Activated T-cell treated with anti-CD3 and anti-CD28 coated beads, Interleukin-2, amount 50 U/mL, for 72 hours (primary cell): ENCODE measurements at regions not wholly inside any gene's neighbourhood (a gene's known extent, or its start where the extent isn't known, plus 50 kb on each side); places are given as distances from the start of the nearest gene placed in this dataset.

Experiments
- ATAC-seq, 2 donors: fragments of 150-1000 bp; cut with Tn5 transposase; replicated peaks in 1 of 2; 2 replicates each; pipeline ENCODE4 v1.10.0; 2021; ENCODE audit warnings: moderate library complexity in 2 of 2, mild to moderate bottlenecking in 1 of 2
- DNase-seq, 2 donors: peaks; one replicate each; pipeline ENCODE4 v3.0.0; 2021 to 2022; ENCODE audit warnings: mixed read lengths in 1 of 2
- H3K27ac Mint-ChIP-seq: one replicate; pipeline ENCODE4 v1.8.0; 2022; ENCODE audit warnings: mild to moderate bottlenecking, moderate library complexity, mixed read lengths
- H3K27me3 Mint-ChIP-seq: one replicate; pipeline ENCODE4 v1.8.0; 2022; ENCODE audit warnings: low read depth, mixed read lengths
- H3K36me3 Mint-ChIP-seq, 2 donors: one replicate each; pipeline ENCODE4 v1.8.0; 2022; ENCODE audit warnings: mixed read lengths in 2 of 2, mild to moderate bottlenecking in 1 of 2; ENCODE audit not compliant: insufficient read depth in 2 of 2
- H3K4me1 Mint-ChIP-seq: one replicate; pipeline ENCODE4 v1.8.0; 2022; ENCODE audit warnings: low read depth, mixed read lengths
- H3K4me3 Mint-ChIP-seq, 2 donors: one replicate each; pipeline ENCODE4 v1.8.0; 2022; ENCODE audit warnings: mild to moderate bottlenecking in 2 of 2, mixed read lengths in 2 of 2, moderate library complexity in 2 of 2
- H3K9me3 Mint-ChIP-seq, 2 donors: one replicate each; pipeline ENCODE4 v1.8.0; 2022; ENCODE audit warnings: mixed read lengths in 2 of 2

- no peak for ATAC-seq
- H3K4me3 Mint-ChIP-seq: no peak overlapping the region
- H3K27ac Mint-ChIP-seq: no peak overlapping the region
- no peaks in the 10 kb centered on the region for H3K4me1 Mint-ChIP-seq
- no peaks in the 10 kb centered on the region for H3K27me3 Mint-ChIP-seq
- no peaks in the 10 kb centered on the region for H3K36me3 Mint-ChIP-seq
- no peak for DNase-seq
- no peaks in the 10 kb centered on the region for H3K9me3 Mint-ChIP-seq
These were observed 86.5 kb upstream of the GADL1 start for GRCh38 chr3:30980993-30981392.

- H3K9me3 Mint-ChIP-seq: no peaks in the 10 kb centered on the region
- no peaks in the 10 kb centered on the region for H3K4me1 Mint-ChIP-seq
- DNase-seq: no peak
- H3K27me3 Mint-ChIP-seq: no peaks in the 10 kb centered on the region
- H3K27ac Mint-ChIP-seq: no peak overlapping the region
- ATAC-seq: no peak
- H3K4me3 Mint-ChIP-seq: no peak overlapping the region
- H3K36me3 Mint-ChIP-seq: no peaks in the 10 kb centered on the region
These were observed 88.1 kb upstream of the GADL1 start for GRCh38 chr3:30982416-30983075.

DNA sequence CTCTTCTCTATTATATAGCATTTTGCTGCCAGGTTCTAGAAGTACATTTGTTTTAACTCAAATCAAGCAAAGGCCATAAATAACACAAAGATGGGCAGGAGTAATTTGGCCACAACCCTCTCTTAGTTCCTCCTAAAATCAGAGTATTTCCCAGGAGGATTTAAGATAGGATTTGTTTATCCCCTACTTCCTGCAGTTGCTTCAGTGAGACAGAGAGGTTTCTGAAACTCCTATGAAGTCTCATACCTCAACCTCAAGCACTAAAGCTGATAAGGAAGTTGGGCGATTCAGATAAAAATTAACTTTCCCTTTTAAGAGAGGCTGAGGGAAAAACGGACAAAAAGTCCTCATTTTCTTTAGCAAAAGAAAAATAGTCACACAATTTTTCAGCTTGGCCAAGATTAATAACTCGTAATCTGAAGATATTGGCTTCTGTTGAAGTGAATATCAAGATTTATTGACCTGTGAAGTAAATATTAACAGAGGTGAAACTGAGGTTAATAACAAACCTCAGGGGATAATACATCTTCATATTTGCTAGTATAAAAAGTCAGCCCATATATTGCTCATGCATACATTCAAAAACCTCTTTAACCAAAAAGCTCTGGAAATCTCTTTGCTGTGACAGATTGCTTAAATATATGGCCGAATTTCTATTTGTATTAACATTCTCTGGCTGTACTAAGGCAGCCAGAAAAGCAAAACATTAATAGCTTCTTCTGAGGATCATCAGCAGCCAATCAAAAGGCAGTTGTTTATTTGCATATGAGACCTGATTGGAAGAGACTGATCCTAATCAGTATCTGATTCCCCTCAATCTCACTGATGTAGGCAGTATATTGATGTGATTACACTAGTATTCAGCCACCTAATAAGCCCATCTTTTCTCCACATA lies 90.6 kb upstream of the GADL1 start:
- Mint-ChIP-seq H3K4me3 (no peak overlapping the region), H3K36me3 (no peaks in the 10 kb centered on the region), H3K9me3 (no peaks in the 10 kb centered on the region), H3K4me1 (no peaks in the 10 kb centered on the region), H3K27ac (no peak overlapping the region), H3K27me3 (peaks cover 5% of the 10 kb centered on the region)
- ATAC-seq (no peak), DNase-seq (no peak)

- no peak for ATAC-seq
- Mint-ChIP-seq H3K4me1 (no peaks in the 10 kb centered on the region), H3K36me3 (no peaks in the 10 kb centered on the region), H3K27me3 (peaks cover 10% of the 10 kb centered on the region), H3K4me3 (no peak overlapping the region), H3K9me3 (no peaks in the 10 kb centered on the region), H3K27ac (no peak overlapping the region)
- DNase-seq: no peak
These were observed 92.1 kb upstream of the GADL1 start for GRCh38 chr3:30986551-30986950.

DNA sequence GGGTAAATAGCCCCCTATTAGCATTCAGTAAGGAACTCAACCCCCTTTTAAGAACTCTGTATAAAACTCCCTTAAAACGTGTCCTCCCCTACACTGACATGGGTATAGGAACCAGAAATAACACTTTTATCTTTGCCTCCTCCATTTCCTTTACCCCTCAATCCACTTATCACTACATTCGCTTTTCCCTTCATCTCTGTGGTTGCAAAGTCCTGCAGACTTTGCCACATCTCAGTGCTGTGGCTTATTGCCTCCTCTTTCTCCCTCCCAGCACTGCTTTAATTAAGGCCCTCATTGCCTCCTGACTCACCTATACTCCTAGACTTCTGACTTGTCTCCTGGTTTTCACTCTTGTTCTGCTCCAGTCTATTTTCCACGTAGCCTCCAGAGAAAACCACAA lies 94.3 kb upstream of the GADL1 start:
- peaks cover 0 to 2% of the 10 kb centered on the region in 2 donors for H3K36me3 Mint-ChIP-seq
- H3K4me3 Mint-ChIP-seq: no peak overlapping the region
- H3K27me3 Mint-ChIP-seq: peaks cover 10% of the 10 kb centered on the region
- peaks cover 3 to 5% of the 10 kb centered on the region in 2 donors for H3K9me3 Mint-ChIP-seq
- ATAC-seq (no peak), DNase-seq (no peak)
- H3K4me1 Mint-ChIP-seq: no peaks in the 10 kb centered on the region
- H3K27ac Mint-ChIP-seq: no peak overlapping the region

GRCh38 chr3:30989276-30990030 lies 95.0 kb upstream of the GADL1 start:
- Mint-ChIP-seq H3K36me3 (peaks cover 0 to 2% of the 10 kb centered on the region in 2 donors), H3K4me1 (no peaks in the 10 kb centered on the region), H3K4me3 (no peak overlapping the region), H3K27me3 (peaks cover 10% of the 10 kb centered on the region), H3K27ac (no peak overlapping the region), H3K9me3 (peaks cover 4 to 7% of the 10 kb centered on the region in 2 donors)
- ATAC-seq (no peak), DNase-seq (no peak)

GRCh38 chr3:30996467-30996866 lies 102.0 kb upstream of the GADL1 start:
- peaks cover 0 to 2% of the 10 kb centered on the region in 2 donors for H3K36me3 Mint-ChIP-seq
- no peaks in the 10 kb centered on the region for H3K27me3 Mint-ChIP-seq
- peaks cover 4% of the 10 kb centered on the region for H3K4me1 Mint-ChIP-seq
- no peak overlapping the region for H3K27ac Mint-ChIP-seq
- no peak for DNase-seq
- ATAC-seq: no peak
- no peak overlapping the region for H3K4me3 Mint-ChIP-seq
- H3K9me3 Mint-ChIP-seq: peaks cover 8 to 9% of the 10 kb centered on the region in 2 donors

GRCh38 chr3:31002730-31003129 lies 108.3 kb upstream of the GADL1 start:
- Mint-ChIP-seq H3K4me1 (peaks cover 9% of the 10 kb centered on the region), H3K27me3 (no peaks in the 10 kb centered on the region), H3K27ac (no peak overlapping the region), H3K36me3 (no peaks in the 10 kb centered on the region), H3K9me3 (peaks cover 0 to 2% of the 10 kb centered on the region in 2 donors), H3K4me3 (no peak overlapping the region)
- no peak for ATAC-seq
- DNase-seq: no peak

GRCh38 chr3:31004025-31004678 lies 109.7 kb upstream of the GADL1 start:
- Mint-ChIP-seq H3K4me1 (peaks cover 13% of the 10 kb centered on the region), H3K9me3 (peaks cover 5 to 6% of the 10 kb centered on the region in 2 donors), H3K4me3 (no peak overlapping the region), H3K36me3 (no peaks in the 10 kb centered on the region), H3K27ac (no peak overlapping the region), H3K27me3 (no peaks in the 10 kb centered on the region)
- ATAC-seq (peak; percentile 53 to 84), DNase-seq (no peak)

- Mint-ChIP-seq H3K4me3 (no peak overlapping the region), H3K27ac (no peak overlapping the region), H3K4me1 (peaks cover 5% of the 10 kb centered on the region), H3K27me3 (peaks cover 7% of the 10 kb centered on the region), H3K9me3 (peaks cover 6 to 8% of the 10 kb centered on the region in 2 donors), H3K36me3 (peaks cover 0 to 3% of the 10 kb centered on the region in 2 donors)
- no peak for DNase-seq
- no peak for ATAC-seq
These were observed 114.5 kb upstream of the GADL1 start for GRCh38 chr3:31008994-31009393.

DNA sequence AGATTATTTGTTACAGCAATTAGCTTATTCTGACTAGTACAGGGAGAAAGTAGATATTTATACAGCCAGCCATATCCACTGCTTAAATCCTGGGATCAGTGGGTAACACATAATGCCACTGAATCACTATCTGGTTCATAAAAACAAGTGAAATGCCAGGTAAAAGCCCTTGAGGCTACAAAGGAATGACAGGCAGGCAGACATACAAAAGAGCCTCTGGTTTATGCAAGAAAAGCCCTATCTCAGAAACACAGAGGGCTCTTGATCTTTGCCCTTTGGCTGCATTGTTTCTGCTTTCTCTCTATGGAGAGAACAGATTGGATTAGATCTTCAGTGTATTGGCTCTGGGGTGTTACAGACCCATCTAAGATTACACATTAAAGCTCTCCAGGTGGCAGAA lies 115.4 kb upstream of the GADL1 start:
- peaks cover 0 to 3% of the 10 kb centered on the region in 2 donors for H3K36me3 Mint-ChIP-seq
- ATAC-seq (no peak), DNase-seq (no peak)
- H3K4me1 Mint-ChIP-seq: peaks cover 14% of the 10 kb centered on the region
- H3K27me3 Mint-ChIP-seq: peaks cover 7% of the 10 kb centered on the region
- H3K9me3 Mint-ChIP-seq: peaks cover 6 to 8% of the 10 kb centered on the region in 2 donors
- H3K4me3 Mint-ChIP-seq: no peak overlapping the region
- H3K27ac Mint-ChIP-seq: no peak overlapping the region

DNA sequence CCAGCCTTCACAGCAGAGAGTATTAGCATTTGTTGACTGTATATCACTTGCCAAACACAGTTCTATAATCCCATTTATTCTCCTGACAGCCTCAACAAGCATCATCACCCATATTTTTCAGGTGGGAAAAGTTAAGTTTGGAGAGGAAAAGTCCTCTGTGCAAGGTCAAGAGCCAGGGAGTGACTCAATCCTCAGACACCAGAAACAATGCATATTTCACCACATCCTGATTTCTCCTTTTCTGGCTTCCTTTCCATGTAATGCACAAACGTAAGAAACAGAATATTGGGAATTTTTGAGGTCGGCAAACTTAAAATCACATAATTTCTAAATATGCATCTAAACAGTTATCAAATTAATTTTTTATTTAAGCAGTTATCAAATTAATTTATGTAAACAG lies 116.0 kb upstream of the GADL1 start:
- Mint-ChIP-seq H3K4me1 (peaks cover 17% of the 10 kb centered on the region), H3K27ac (no peak overlapping the region), H3K4me3 (no peak overlapping the region), H3K9me3 (peaks cover 6 to 8% of the 10 kb centered on the region in 2 donors), H3K36me3 (peaks cover 0 to 3% of the 10 kb centered on the region in 2 donors), H3K27me3 (peaks cover 7% of the 10 kb centered on the region)
- ATAC-seq (no peak), DNase-seq (no peak)
